PC-3 (cell line): ENCODE measurements at regions not wholly inside any gene's neighbourhood (a gene's known extent, or its start where the extent isn't known, plus 50 kb on each side); places are given as distances from the start of the nearest gene placed in this dataset.

Experiments used
- ATAC-seq: fragments of 200-7000 bp; cut with Tn5 transposase; 2 replicates; pipeline ENCODE4 v1.9.1; 2020; ENCODE audit warnings: mild to moderate bottlenecking, moderate library complexity
- BruUV-seq: library from RNA; stranded (reverse); fragments of 400-500 nt; replicated peaks from 2 replicates; lab custom pipeline; 2021; lab: Mats Ljungman, UMichigan
- CTCF ChIA-PET: fragments of 300-600 bp; sonication (Branson Sonifier 250); formaldehyde crosslinking; loops from one replicate; lab custom pipeline; 2022; ENCODE audit warnings: antibody characterized with exemption; lab: Charles Lee
- POLR2A ChIA-PET: fragments of 300-600 bp; sonication (Branson Sonifier 250); formaldehyde crosslinking; loops from one replicate; lab custom pipeline; 2022; ENCODE audit warnings: antibody characterized with exemption; ENCODE audit not compliant: unreplicated experiment; lab: Charles Lee
- DNase-seq: peaks from one replicate; pipeline ENCODE4 v3.0.0-alpha.2; 2015
- H2AFZ ChIP-seq: fragments of 300-600 bp; sonication (generic); 2 replicates; pipeline ENCODE4 v1.6.0; 2016; ENCODE audit warnings: antibody characterized with exemption, low read length
- H3F3A ChIP-seq: fragments of 300-600 bp; sonication (generic); one replicate; pipeline ENCODE4 v1.6.0; 2017; ENCODE audit warnings: antibody characterized with exemption, low read length, control low read depth, mild to moderate bottlenecking; ENCODE audit not compliant: unreplicated experiment
- H3K27ac ChIP-seq: fragments of 300-600 bp; sonication (generic); 2 replicates; pipeline ENCODE4 v1.5.1; 2016; ENCODE audit warnings: mild to moderate bottlenecking, low read length
- H3K27me3 ChIP-seq: fragments of 300-600 bp; sonication (generic); 2 replicates; pipeline ENCODE4 v1.6.1; 2016; ENCODE audit warnings: low read length, mixed read lengths
- H3K36me3 ChIP-seq: fragments of 300-600 bp; sonication (generic); 2 replicates; pipeline ENCODE4 v1.6.1; 2016; ENCODE audit warnings: low read depth, mixed run types, low read length, mixed read lengths
- H3K4me1 ChIP-seq: fragments of 300-600 bp; sonication (generic); 2 replicates; pipeline ENCODE4 v1.5.1; 2016; ENCODE audit warnings: low read length; ENCODE audit not compliant: insufficient read depth
- H3K4me2 ChIP-seq: fragments of 300-600 bp; sonication (generic); 2 replicates; pipeline ENCODE4 v1.6.0; 2016; ENCODE audit warnings: low read length
- H3K4me3 ChIP-seq: fragments of 300-600 bp; sonication (generic); 2 replicates; pipeline ENCODE4 v1.5.1; 2016; ENCODE audit warnings: mild to moderate bottlenecking, low read length, mixed read lengths
- H3K79me2 ChIP-seq: fragments of 300-600 bp; sonication (generic); 2 replicates; pipeline ENCODE4 v1.6.1; 2017; ENCODE audit warnings: low read length, mixed read lengths
- H3K9ac ChIP-seq: fragments of 300-600 bp; sonication (generic); 2 replicates; pipeline ENCODE4 v1.6.0; 2016; ENCODE audit warnings: mild to moderate bottlenecking, low read length
- H3K9me2 ChIP-seq: fragments of 300-600 bp; sonication (generic); replicated peaks from 2 replicates; pipeline ENCODE4 v1.6.1; 2016; ENCODE audit warnings: mixed run types, low read length, mixed read lengths
- H3K9me3 ChIP-seq: fragments of 300-600 bp; sonication (generic); 2 replicates; pipeline ENCODE4 v1.6.1; 2016; ENCODE audit warnings: low read length, mixed read lengths
- H4K20me1 ChIP-seq: fragments of 300-600 bp; sonication (generic); 2 replicates; pipeline ENCODE4 v1.6.1; 2016; ENCODE audit warnings: low read length, mixed read lengths
- EZH2 ChIP-seq: fragments of 300-600 bp; sonication (generic); IDR thresholded peaks from one replicate; pipeline ENCODE4 v1.6.1; 2017; ENCODE audit warnings: antibody characterized with exemption, mild to moderate bottlenecking, low read length; ENCODE audit not compliant: unreplicated experiment
- EZH2phosphoT487 ChIP-seq: fragments of 300-600 bp; sonication (generic); IDR thresholded peaks from 2 replicates; pipeline ENCODE4 v1.6.1; 2018; ENCODE audit warnings: mild to moderate bottlenecking, antibody characterized with exemption, low read length, borderline replicate concordance
- intact Hi-C: fragments of 100-400 bp; cut with micrococcal nuclease; formaldehyde crosslinking; loops from 2 replicates; pipeline ENCODE4 v1.9.0; 2023
- TF ChIP-seq, protein P1 (sequence below): fragments of 300-600 bp; sonication (generic); conservative IDR thresholded peaks from 2 replicates; pipeline ENCODE4 v1.5.1; 2017; ENCODE audit warnings: antibody characterized with exemption, low read depth, mild to moderate bottlenecking, low read length

- H3K27me3 ChIP-seq = no peaks in the 10 kb centered on the region
- H3K9me3 ChIP-seq = no peaks in the 10 kb centered on the region
- no peaks in the 10 kb centered on the region for H3K79me2 ChIP-seq
- no peaks in the 10 kb centered on the region for H3K36me3 ChIP-seq
- TF ChIP-seq EZH2phosphoT487 = no peak
- TF ChIP-seq, protein P1, sequence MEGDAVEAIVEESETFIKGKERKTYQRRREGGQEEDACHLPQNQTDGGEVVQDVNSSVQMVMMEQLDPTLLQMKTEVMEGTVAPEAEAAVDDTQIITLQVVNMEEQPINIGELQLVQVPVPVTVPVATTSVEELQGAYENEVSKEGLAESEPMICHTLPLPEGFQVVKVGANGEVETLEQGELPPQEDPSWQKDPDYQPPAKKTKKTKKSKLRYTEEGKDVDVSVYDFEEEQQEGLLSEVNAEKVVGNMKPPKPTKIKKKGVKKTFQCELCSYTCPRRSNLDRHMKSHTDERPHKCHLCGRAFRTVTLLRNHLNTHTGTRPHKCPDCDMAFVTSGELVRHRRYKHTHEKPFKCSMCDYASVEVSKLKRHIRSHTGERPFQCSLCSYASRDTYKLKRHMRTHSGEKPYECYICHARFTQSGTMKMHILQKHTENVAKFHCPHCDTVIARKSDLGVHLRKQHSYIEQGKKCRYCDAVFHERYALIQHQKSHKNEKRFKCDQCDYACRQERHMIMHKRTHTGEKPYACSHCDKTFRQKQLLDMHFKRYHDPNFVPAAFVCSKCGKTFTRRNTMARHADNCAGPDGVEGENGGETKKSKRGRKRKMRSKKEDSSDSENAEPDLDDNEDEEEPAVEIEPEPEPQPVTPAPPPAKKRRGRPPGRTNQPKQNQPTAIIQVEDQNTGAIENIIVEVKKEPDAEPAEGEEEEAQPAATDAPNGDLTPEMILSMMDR = no peak
- no peak for TF ChIP-seq EZH2
- DNase-seq (no peak), ATAC-seq (no peak)
- no peaks in the 10 kb centered on the region for H4K20me1 ChIP-seq
- intact Hi-C loops = no loop called here
- H3K9ac ChIP-seq = no peak overlapping the region
- no peak overlapping the region for H2AFZ ChIP-seq
- H3K4me1 ChIP-seq = peaks cover 10% of the 10 kb centered on the region
- no peaks in the 10 kb centered on the region for H3F3A ChIP-seq
- CTCF ChIA-PET = no interaction called here
- no peak overlapping the region for H3K4me2 ChIP-seq
- H3K27ac ChIP-seq = no peak overlapping the region
- no peaks in the 10 kb centered on the region for H3K9me2 ChIP-seq
- BruUV-seq = no TSS peak
- no peak overlapping the region for H3K4me3 ChIP-seq
- POLR2A ChIA-PET = no interaction called here
These were observed 104.8 kb upstream of the TLL1 start for GRCh38 chr4:165768281-165768680.

DNA sequence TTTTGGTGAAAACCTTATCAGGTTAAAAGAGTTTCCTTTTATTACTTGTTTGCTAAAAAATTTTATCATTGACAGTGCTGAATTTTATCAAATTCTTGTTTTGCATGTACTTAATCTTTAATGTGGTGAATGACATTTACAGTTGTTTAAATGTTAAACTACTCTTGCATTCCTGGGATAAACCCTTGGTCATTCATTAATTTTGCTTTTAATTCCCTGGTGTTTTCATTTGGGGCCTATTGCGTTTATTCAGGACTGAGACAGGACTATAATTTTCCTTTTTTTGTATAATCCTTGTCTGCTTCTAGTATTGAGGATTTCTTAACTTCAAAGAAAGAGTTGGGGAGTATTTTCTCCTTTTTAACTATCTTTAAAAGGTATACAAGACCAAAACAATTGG, 98.7 kb upstream of the TLL1 start:
- Histone ChIP-seq H3K27ac (no peak overlapping the region), H3K4me2 (no peak overlapping the region), H3K36me3 (no peaks in the 10 kb centered on the region), H3K9me2 (no peaks in the 10 kb centered on the region), H3K79me2 (no peaks in the 10 kb centered on the region), H3K4me3 (no peak overlapping the region), H3K9me3 (no peaks in the 10 kb centered on the region), H3F3A (no peaks in the 10 kb centered on the region), H3K4me1 (no peaks in the 10 kb centered on the region), H4K20me1 (no peaks in the 10 kb centered on the region), H3K9ac (no peak overlapping the region), H3K27me3 (no peaks in the 10 kb centered on the region), H2AFZ (no peak overlapping the region)
- intact Hi-C loops = no loop called here
- no peak for ATAC-seq
- TF ChIP-seq, protein P1 = no peak
- TF ChIP-seq EZH2 = no peak
- TF ChIP-seq EZH2phosphoT487 = no peak
- ChIA-PET CTCF (no interaction called here), POLR2A (no interaction called here)
- DNase-seq = no peak
- BruUV-seq = no TSS peak

DNA sequence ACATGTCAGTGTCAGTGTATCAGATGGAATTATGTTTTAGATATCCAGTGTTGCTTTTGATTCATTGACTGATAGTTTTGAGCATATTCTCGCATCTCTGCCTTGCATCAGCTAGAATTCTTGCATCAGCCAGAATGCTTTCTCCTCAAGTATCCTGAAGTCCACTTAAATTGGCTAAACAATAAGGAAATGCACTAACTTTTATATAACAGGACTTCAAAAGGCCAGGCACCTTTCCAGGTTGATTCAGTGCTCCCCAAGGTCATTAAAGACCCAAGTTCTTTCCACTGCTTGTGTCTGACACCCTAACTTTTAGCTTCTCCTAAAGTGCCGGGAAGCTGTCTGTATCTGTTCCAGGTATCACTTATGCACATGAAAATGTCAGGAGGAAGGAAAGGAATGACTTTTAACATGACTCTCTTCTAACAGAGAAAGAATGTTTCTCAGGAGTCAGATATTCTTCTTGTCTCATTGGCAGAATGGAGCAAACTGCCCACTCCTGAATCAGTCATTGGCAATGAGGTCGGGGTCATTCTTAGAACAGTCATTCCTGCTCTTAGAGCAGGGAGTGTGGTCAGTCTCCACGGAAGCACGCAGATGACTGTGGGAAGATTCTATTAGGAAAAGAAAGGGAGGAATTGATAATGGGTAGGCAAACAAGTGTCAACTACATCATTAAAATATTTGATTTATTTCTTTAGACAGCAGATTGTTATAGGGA, 92.9 kb upstream of the TLL1 start:
- no peaks in the 10 kb centered on the region for H3K9me3 ChIP-seq
- no peak overlapping the region for H3K9ac ChIP-seq
- H3K79me2 ChIP-seq = no peaks in the 10 kb centered on the region
- no peak for ATAC-seq
- no TSS peak for BruUV-seq
- no peaks in the 10 kb centered on the region for H3K9me2 ChIP-seq
- no peak for DNase-seq
- no peaks in the 10 kb centered on the region for H3K4me1 ChIP-seq
- H4K20me1 ChIP-seq = no peaks in the 10 kb centered on the region
- H3K4me3 ChIP-seq = no peak overlapping the region
- no peak overlapping the region for H3K4me2 ChIP-seq
- no peak overlapping the region for H3K27ac ChIP-seq
- ChIA-PET POLR2A (no interaction called here), CTCF (no interaction called here)
- H3K27me3 ChIP-seq = no peaks in the 10 kb centered on the region
- TF ChIP-seq, protein P1 = no peak
- no peak for TF ChIP-seq EZH2
- TF ChIP-seq EZH2phosphoT487 = no peak
- no peaks in the 10 kb centered on the region for H3K36me3 ChIP-seq
- no peaks in the 10 kb centered on the region for H3F3A ChIP-seq
- no peak overlapping the region for H2AFZ ChIP-seq
- intact Hi-C loops = loop anchor here (5.0 kb wide), 2 partner anchors 243 to 288 kb away; no protein-coding TSS in a partner anchor
